Ammon's horn (tissue), 1 donor: ENCODE measurements at regions not wholly inside any gene's neighbourhood (a gene's known extent, or its start where the extent isn't known, plus 50 kb on each side); places are given as distances from the start of the nearest gene placed in this dataset.
A peak's percentile ranks its signal among the peaks of the same experiment; 100 is the strongest.
"Not testable (repeated sequence)": the region's sequence is repeated elsewhere in the genome, so short reads cannot be mapped to it uniquely, and the experiment has no call there.

ENCODE experiments used
- DNase-seq: peaks from one replicate; pipeline ENCODE4 v3.0.0-alpha.2; 2016; ENCODE audit warnings: low spot score

- no peak for DNase-seq
Observed at GRCh38 chr3:89932882-89933281, 825.5 kb downstream of the EPHA3 start.

GRCh38 chr3:89944461-89944860 is 837.0 kb downstream of the EPHA3 start:
- not testable (repeated sequence) for DNase-seq

DNA sequence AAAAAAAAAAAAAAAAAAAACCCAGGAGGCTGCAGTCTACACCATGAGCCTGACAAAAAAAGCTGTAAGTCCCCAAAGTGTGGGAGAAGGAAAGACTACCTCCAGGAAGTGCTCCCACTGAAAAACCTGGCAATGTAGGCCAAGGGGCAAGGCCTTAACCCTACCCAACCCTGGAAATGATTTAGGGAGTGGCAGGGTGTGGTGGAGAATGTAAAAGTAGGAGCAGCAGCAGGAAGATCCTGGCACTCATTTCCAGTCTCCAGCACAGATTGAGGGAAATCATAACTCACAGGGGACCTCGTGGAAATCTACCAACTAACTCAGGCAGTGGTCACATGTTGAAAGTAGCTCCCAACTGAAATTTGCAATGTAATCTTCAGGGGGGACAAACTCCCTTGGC is 839.5 kb downstream of the EPHA3 start:
- DNase-seq = no peak

DNA sequence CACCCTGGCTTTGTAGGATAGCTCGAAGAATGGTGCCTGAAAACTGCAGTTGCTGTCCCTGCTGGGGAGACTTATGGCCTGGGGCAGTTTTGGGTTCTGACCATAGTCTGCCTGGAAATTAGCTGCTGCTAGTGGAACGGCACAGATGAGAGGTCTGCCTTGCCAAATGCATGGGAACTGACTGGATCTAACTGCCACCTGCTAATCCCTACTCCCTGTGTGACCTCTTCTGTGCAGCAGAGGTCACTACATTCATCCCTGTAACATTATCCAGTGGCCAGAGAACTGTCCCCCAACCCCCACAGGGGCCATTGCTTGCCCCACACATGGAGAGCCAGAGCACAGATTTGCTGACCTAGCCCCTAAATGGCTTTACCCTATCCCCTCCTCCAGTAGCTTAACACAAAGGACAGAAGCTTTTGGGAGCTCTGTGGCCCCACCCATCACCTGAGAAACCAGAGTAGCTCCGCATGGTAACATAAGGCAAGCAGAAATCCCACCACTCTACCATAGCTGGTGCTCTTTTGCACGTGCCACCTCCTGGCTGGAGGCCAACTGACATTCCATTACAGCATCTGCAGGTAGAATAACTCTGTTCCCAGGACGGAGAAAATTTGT is 840.0 kb downstream of the EPHA3 start:
- DNase-seq = no peak

- DNase-seq = no peak
Observed at GRCh38 chr3:89948008-89948407, 840.6 kb downstream of the EPHA3 start.

DNA sequence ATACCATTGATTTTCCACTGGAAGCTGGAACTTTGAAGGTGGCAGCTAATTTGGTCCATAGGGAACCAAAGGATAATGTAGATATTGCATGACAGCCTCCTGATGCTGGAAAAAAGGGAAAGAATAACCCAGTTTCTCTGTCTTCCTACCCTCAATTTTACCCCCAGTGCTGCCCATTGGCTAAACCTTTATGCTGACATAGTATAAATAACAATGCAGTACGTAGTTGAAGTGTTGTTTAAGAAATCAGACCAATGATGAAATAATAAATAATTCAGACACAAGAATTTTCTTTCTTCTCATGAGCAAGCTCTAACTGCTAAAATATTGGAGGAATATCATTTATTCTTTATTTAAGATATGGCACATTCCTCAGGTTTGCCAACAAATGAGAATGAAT is 843.4 kb downstream of the EPHA3 start:
- DNase-seq = no peak

GRCh38 chr3:89954137-89954536 is 846.7 kb downstream of the EPHA3 start:
- no peak for DNase-seq

DNA sequence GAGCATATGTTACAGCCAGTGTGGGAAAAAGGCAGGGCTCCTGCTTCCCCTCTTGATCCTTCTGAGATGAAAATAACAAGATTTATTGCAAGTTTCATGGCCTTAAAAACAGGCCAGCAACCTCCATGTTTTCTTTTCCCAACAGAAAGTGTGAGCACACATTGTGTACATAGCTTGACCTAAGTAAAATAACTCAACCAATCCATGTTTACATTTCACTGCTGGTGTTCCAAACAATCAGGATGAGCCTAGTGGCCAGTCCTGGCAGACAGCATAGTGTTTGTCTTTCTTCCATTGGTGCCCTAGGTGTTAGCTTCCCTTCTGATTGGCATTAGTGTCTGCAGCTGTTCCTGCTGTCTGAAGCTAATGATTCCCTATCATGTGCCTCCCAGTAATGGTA is 847.7 kb downstream of the EPHA3 start:
- DNase-seq = no peak

GRCh38 chr3:89957451-89957850 is 850.0 kb downstream of the EPHA3 start:
- DNase-seq = no peak

- not testable (repeated sequence) for DNase-seq
Observed at GRCh38 chr3:89958163-89958562, 850.7 kb downstream of the EPHA3 start.

DNA sequence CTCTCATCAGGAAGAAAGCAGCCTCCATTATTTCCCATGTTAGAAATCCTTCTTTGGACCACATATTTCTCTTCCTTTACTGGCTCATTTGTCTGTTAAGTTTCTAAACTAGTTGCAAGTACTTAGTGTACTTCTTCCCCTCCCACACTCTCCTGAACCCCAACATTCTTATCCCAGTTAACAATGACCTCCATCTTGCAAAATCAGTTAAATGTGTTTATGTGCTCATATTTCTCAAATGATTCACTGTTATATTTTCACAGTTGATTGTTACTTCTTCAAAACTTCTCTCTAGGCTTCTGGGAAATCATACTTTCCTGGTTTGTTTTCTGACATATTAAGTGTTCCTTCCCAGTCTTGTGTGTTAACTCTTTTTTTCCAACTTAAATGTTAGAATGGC is 856.9 kb downstream of the EPHA3 start:
- DNase-seq = no peak

DNA sequence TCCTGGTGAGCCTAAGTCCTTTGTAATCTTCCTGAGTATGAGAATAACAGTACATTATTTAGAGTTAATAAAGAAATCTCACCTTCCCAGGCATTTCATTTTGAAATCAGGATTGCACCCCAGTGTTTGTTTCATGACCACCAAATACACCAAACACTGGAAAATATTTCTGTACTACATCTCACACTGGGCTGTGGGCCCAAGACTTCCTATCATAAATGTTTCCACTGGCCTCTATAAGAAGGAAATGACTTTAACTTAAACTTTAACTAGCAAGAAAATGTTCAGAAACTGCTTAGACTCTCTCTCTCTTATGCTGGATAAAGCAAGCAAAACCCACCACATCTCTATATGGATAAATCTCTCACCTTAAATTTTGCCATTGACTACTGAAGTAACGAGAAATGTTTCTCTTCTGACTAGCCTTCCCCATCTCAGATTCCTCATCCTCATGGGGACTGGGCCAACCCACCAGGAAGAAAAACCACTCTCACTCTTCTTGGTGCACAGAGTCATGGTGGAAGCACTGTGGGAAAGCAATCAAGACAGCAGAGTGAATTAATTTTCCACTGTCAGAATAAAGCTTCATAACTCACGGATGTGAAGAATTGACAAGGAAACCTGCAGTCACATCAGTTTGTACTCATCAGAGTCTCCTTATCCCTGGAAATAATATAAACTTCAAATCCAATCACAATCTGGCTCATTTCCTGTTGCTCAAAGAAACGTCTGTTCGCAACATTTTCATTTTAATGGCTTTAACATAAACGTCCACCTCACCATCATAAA is 859.6 kb downstream of the EPHA3 start:
- no peak for DNase-seq

GRCh38 chr3:89971329-89971728 is 863.9 kb downstream of the EPHA3 start:
- DNase-seq = no peak

DNA sequence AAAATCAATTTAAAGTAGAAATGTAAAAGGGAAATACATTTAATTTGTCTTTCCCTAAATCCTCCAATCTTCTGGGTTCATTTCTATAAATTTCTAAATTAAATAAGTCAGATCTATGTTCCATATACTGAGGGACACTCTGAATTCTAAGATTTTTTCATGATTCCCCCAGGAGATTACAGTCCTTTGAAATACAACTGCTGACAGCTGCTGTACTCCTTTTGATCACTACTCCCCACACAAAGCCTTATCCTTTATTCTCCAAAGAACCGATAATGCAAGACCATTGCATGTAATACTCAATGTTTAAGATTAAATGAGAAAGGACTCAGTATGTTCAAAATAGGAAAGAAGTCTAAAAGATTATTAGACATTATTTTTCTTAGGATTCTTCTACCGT is 865.7 kb downstream of the EPHA3 start:
- no peak for DNase-seq

DNA sequence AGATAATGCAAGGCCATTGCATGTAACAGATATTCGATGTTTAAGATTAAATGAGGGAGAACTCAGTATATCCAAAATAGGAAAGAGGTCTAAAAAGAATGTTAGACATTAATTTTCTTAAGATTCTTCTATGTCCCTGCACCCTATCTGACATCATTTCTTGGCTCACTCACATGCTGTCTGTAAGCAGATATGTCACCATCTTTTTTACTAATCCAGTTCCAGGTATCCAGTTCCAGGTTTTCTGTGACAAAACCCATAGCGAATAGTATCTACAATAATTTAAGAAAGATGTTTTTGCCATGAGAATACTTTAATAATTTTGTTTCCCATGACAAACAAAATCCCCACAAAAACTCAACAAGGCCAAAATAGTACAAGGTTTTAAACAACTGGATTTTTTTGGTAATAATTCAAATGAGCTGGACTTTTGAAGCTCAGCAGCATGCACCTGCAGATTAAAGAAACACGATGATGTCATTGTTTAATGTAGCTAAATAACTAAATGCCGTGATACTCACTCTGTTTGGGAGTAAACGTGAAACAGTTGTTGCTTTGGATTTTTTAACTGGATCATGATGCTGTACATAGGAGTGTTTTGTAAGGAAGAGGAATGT is 867.6 kb downstream of the EPHA3 start:
- DNase-seq = no peak

DNA sequence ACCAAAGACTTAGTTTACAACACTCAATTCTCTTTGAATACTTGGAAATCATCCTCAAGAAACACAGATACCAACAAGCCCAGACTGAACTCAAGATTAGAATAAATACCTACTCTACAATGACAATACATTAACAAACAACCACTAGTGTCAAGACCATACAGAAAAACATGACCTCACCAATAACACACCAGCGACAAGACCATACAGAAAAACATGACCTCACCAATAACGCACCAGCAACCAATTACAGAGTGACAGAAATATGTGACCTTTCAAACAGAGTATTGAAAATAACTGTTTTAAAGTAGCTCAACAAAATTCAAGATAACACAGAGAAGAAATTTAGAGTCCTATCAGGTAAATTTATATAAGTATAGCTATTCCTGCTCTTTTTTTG is 876.0 kb downstream of the EPHA3 start:
- no peak for DNase-seq

DNA sequence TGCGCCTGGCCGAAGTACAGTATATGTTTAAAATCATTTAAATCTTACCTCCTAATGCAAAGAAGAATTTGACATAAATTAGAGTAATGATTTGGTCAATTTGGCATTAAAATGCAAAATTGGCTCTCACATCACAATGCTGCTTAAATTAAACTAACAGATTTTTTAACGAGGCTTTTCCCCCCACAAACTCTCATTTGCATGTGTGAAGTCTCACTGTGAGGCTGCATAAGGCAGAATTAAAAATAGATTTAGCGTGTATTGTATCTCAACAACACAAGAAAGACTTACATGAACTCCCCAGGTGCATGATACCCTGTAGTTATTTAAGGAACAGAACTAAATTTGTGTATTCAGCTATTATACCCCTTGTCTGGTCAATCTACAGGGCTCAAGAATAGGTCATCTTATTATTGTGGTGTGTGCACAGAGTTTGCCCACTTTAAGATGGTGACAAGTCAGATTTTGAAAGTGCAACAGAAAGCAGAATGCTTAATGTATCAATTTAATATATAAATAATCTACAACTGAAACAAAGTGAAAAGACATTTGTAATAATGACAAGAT is 897.9 kb downstream of the EPHA3 start:
- DNase-seq = no peak

- peak; percentile 54 for DNase-seq
Observed at GRCh38 chr3:90007778-90008499, 900.5 kb downstream of the EPHA3 start.

DNA sequence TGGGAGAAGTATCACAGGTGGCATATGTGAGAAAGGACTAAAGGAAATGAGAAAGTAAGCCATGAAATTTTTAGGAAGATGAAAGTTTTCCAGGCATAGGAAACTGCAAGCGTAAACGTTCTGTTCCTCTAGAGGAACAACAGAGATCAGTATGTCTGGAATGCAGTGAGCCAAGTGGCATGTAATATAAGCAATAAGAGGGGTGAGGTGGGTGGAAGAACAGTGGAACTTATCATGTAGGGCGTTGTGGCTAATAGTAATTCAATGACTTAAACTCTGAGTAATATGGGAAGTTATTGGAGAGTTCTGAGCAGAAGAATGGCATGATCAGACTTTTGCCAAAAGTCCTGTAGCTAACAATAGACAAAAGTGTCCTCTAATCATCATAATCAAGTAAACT is 902.9 kb downstream of the EPHA3 start:
- no peak for DNase-seq

DNA sequence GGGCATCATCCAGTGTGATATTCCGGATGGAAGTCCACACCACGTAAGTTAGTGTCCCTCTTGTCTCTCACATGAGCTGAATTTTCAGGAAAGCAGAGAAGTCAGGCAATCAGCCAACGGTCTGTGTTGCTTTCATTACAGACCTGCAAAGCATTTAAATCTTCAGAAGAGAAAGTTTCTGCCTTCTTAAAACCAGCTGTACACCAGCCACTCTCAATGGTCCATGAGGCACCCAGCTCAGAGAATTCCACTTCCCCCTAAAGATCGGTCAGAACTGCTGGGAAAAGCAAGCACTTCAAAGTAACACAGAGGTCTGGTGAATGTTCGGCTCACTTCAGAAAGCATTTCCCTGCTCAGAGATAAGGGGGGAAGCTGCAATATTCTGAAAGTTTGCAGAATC is 903.7 kb downstream of the EPHA3 start:
- DNase-seq = no peak

GRCh38 chr3:90011596-90011995 is 904.2 kb downstream of the EPHA3 start:
- no peak for DNase-seq

DNA sequence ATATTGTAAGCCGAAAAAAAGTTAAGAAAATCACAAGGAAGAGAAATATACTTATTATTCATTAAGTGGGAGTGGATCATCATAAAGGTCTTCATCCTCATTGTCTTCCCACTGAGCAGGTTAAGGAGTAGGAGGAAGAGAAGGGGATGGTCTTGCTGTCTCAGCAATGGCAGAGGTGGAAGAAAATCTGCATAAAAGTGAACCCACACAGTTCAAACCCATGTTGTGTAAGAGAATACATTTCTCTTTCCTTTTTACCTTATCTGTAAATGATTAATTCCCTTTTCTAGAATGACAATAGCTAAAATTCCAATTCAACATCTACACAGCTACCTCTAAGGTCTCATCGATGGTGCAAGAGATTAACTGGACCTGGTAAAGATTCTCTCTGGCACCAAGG is 904.6 kb downstream of the EPHA3 start:
- no peak for DNase-seq
